ENCODE measurements at regions not wholly inside any gene's neighbourhood (a gene's known extent, or its start where the extent isn't known, plus 50 kb on each side); places are given as distances from the start of the nearest gene placed in this dataset.

DNA sequence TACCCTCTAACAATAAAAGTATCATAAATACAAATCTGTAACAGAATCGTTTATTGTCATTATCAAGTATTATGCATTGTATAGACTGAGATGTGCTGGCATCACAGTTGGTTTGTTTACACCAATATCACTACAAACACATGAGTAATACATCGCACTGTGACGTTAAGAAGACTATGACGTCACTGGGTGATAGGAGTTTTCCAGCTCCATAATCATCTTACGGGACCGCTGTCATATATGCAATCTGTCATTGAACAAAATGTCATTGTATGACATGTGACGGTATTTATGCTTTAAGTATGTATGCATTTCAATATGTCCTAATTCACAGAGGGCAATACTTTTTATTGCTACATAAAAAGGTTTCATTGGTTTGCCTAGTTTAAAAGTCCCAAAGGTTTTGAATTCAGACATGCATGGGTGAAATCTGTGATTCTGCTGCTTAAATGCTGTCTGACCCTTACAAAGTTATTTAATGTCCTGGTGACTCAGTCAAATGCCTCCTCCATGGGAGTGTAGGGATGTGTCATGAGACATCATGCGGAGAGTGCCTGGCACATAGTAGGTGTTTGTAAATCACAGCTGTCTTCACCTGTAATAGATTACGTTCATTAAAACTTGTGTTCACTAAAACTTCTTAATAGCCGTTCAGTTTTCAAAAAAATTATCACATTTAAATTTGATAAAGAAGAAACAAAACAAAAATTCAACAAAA is 160.7 kb upstream of the PDE10A start:
- Histone ChIP-seq H3K27ac (no peak overlapping the region), H3K36me3 (ENCODE audit: insufficient read depth, low read length) (no peaks in the 10 kb centered on the region), H3K9me3 (ENCODE audit: low read depth, low read length) (no peaks in the 10 kb centered on the region), H3K4me3 (no peak overlapping the region), H3K9ac (ENCODE audit: insufficient read length) (no peak overlapping the region)
- TF ChIP-seq FOXP2 (optimal IDR thresholded peaks at IDR 0.05; ENCODE audit: control extremely low read depth, extremely low read length, insufficient read depth), result no peak
- TF ChIP-seq POLR2AphosphoS5 (IDR thresholded peaks at IDR 0.05; ENCODE audit: borderline replicate concordance, low read depth, low read length), result no peak
- TF ChIP-seq EZH2 (IDR thresholded peaks at IDR 0.05), result no peak
- DNase-seq (ENCODE audit: low read depth, low spot score), result no peak

DNA sequence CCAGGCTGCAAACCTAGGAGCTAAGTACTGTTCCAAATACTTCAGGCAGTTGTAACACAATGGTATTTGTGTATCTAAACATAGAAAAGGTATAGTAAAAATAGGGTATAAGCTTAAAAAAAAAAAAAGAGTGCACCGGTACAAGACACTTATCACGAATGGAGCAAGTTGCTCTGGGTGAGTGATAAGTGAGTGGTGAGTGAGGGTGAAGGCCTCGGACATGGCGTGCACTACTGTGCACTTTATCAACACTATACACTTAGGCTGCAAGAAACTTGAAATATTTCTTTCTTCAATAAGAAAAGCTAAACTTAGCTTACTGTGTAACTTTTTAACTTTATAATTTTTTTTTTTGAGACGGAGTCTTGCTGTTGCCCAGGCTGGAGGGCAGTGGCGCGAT is 159.5 kb upstream of the PDE10A start:
- TF ChIP-seq POLR2AphosphoS5 (IDR thresholded peaks at IDR 0.05; ENCODE audit: borderline replicate concordance, low read depth, low read length), result no peak
- no peak for TF ChIP-seq FOXP2 (optimal IDR thresholded peaks at IDR 0.05; ENCODE audit: control extremely low read depth, extremely low read length, insufficient read depth)
- TF ChIP-seq EZH2 (IDR thresholded peaks at IDR 0.05), result no peak
- Histone ChIP-seq H3K9me3 (ENCODE audit: low read depth, low read length) (no peaks in the 10 kb centered on the region), H3K36me3 (ENCODE audit: insufficient read depth, low read length) (no peaks in the 10 kb centered on the region), H3K9ac (ENCODE audit: insufficient read length) (no peak overlapping the region), H3K27ac (no peak overlapping the region), H3K4me3 (no peak overlapping the region)
- no peak for DNase-seq (ENCODE audit: low read depth, low spot score)

GRCh38 chr6:165821754-165822153 is 158.7 kb upstream of the PDE10A start:
- no peaks in the 10 kb centered on the region for H3K36me3 ChIP-seq (ENCODE audit: insufficient read depth, low read length)
- TF ChIP-seq FOXP2 (optimal IDR thresholded peaks at IDR 0.05; ENCODE audit: control extremely low read depth, extremely low read length, insufficient read depth) (no peak), POLR2AphosphoS5 (IDR thresholded peaks at IDR 0.05; ENCODE audit: borderline replicate concordance, low read depth, low read length) (no peak), EZH2 (IDR thresholded peaks at IDR 0.05) (no peak)
- DNase-seq (ENCODE audit: low read depth, low spot score), result no peak
- no peak overlapping the region for H3K27ac ChIP-seq
- H3K4me3 ChIP-seq, result no peak overlapping the region
- H3K9ac ChIP-seq (ENCODE audit: insufficient read length), result no peak overlapping the region
- no peaks in the 10 kb centered on the region for H3K9me3 ChIP-seq (ENCODE audit: low read depth, low read length)

DNA sequence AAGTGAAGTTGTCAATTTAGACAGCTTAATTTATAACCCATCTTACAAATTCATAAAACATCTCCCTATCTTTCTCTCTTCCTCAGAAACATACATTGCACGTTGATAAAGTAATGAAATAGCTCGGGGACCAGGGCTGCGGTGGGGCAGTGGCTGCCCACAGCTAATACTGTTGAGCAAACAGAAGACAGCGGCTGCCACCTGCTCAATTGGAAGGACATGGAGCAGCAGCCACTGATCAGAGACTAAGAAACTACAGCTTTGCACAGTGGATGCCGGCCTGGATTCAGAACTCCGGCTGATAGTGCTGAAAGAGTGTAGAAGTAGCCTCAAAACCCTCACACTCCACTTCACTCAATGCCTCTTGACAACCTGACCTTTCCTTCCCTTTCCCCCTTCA is 157.9 kb upstream of the PDE10A start:
- H3K27ac ChIP-seq, result no peak overlapping the region
- H3K9me3 ChIP-seq (ENCODE audit: low read depth, low read length), result no peaks in the 10 kb centered on the region
- H3K4me3 ChIP-seq, result no peak overlapping the region
- H3K36me3 ChIP-seq (ENCODE audit: insufficient read depth, low read length), result no peaks in the 10 kb centered on the region
- DNase-seq (ENCODE audit: low read depth, low spot score), result no peak
- no peak overlapping the region for H3K9ac ChIP-seq (ENCODE audit: insufficient read length)
- TF ChIP-seq FOXP2 (optimal IDR thresholded peaks at IDR 0.05; ENCODE audit: control extremely low read depth, extremely low read length, insufficient read depth) (no peak), POLR2AphosphoS5 (IDR thresholded peaks at IDR 0.05; ENCODE audit: borderline replicate concordance, low read depth, low read length) (no peak), EZH2 (IDR thresholded peaks at IDR 0.05) (no peak)

- TF ChIP-seq EZH2 (IDR thresholded peaks at IDR 0.05) (no peak), FOXP2 (optimal IDR thresholded peaks at IDR 0.05; ENCODE audit: control extremely low read depth, extremely low read length, insufficient read depth) (no peak), POLR2AphosphoS5 (IDR thresholded peaks at IDR 0.05; ENCODE audit: borderline replicate concordance, low read depth, low read length) (no peak)
- H3K27ac ChIP-seq, result no peak overlapping the region
- no peak for DNase-seq (ENCODE audit: low read depth, low spot score)
- no peak overlapping the region for H3K9ac ChIP-seq (ENCODE audit: insufficient read length)
- H3K9me3 ChIP-seq (ENCODE audit: low read depth, low read length), result no peaks in the 10 kb centered on the region
- no peak overlapping the region for H3K4me3 ChIP-seq
- H3K36me3 ChIP-seq (ENCODE audit: insufficient read depth, low read length), result no peaks in the 10 kb centered on the region
Measured at GRCh38 chr6:165820407-165820806, 157.4 kb upstream of the PDE10A start.

- Histone ChIP-seq H3K9ac (ENCODE audit: insufficient read length) (no peak overlapping the region), H3K9me3 (ENCODE audit: low read depth, low read length) (no peaks in the 10 kb centered on the region), H3K27ac (no peak overlapping the region), H3K4me3 (no peak overlapping the region), H3K36me3 (ENCODE audit: insufficient read depth, low read length) (no peaks in the 10 kb centered on the region)
- DNase-seq (ENCODE audit: low read depth, low spot score), result no peak
- no peak for TF ChIP-seq FOXP2 (optimal IDR thresholded peaks at IDR 0.05; ENCODE audit: control extremely low read depth, extremely low read length, insufficient read depth)
- no peak for TF ChIP-seq EZH2 (IDR thresholded peaks at IDR 0.05)
- no peak for TF ChIP-seq POLR2AphosphoS5 (IDR thresholded peaks at IDR 0.05; ENCODE audit: borderline replicate concordance, low read depth, low read length)
Measured at GRCh38 chr6:165819394-165819793, 156.4 kb upstream of the PDE10A start.

- Histone ChIP-seq H3K4me3 (no peak overlapping the region), H3K9ac (ENCODE audit: insufficient read length) (no peak overlapping the region), H3K27ac (no peak overlapping the region), H3K36me3 (ENCODE audit: insufficient read depth, low read length) (no peaks in the 10 kb centered on the region), H3K9me3 (ENCODE audit: low read depth, low read length) (no peaks in the 10 kb centered on the region)
- TF ChIP-seq EZH2 (IDR thresholded peaks at IDR 0.05), result no peak
- no peak for TF ChIP-seq FOXP2 (optimal IDR thresholded peaks at IDR 0.05; ENCODE audit: control extremely low read depth, extremely low read length, insufficient read depth)
- no peak for TF ChIP-seq POLR2AphosphoS5 (IDR thresholded peaks at IDR 0.05; ENCODE audit: borderline replicate concordance, low read depth, low read length)
- DNase-seq (ENCODE audit: low read depth, low spot score), result no peak
Measured at GRCh38 chr6:165818200-165818599, 155.2 kb upstream of the PDE10A start.

DNA sequence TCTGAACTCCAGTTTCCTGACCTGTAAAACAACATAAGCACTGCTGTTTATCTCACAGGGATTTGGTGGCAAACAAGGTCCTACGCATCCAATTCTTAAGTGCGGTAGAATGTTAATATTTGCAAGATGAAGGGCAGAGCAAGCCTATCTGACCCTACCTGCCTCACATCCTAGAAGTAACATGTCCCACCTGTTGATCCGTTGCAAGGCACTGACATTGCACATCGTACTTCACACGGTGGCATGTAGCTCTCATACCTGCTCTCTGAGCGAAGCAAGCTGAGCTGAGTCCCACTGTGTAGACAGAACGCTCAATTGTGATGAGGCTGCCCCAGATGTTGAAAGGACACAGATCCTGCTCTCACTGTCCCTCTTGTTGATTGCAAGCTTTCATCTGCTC is 154.7 kb upstream of the PDE10A start:
- H3K9me3 ChIP-seq (ENCODE audit: low read depth, low read length), result no peaks in the 10 kb centered on the region
- H3K4me3 ChIP-seq, result no peak overlapping the region
- no peak overlapping the region for H3K27ac ChIP-seq
- DNase-seq (ENCODE audit: low read depth, low spot score), result no peak
- no peaks in the 10 kb centered on the region for H3K36me3 ChIP-seq (ENCODE audit: insufficient read depth, low read length)
- no peak for TF ChIP-seq POLR2AphosphoS5 (IDR thresholded peaks at IDR 0.05; ENCODE audit: borderline replicate concordance, low read depth, low read length)
- no peak for TF ChIP-seq EZH2 (IDR thresholded peaks at IDR 0.05)
- TF ChIP-seq FOXP2 (optimal IDR thresholded peaks at IDR 0.05; ENCODE audit: control extremely low read depth, extremely low read length, insufficient read depth), result no peak
- no peak overlapping the region for H3K9ac ChIP-seq (ENCODE audit: insufficient read length)

GRCh38 chr6:165817148-165817547 is 154.1 kb upstream of the PDE10A start:
- no peaks in the 10 kb centered on the region for H3K9me3 ChIP-seq (ENCODE audit: low read depth, low read length)
- H3K9ac ChIP-seq (ENCODE audit: insufficient read length), result no peak overlapping the region
- no peak for DNase-seq (ENCODE audit: low read depth, low spot score)
- no peak overlapping the region for H3K4me3 ChIP-seq
- H3K27ac ChIP-seq, result no peak overlapping the region
- no peaks in the 10 kb centered on the region for H3K36me3 ChIP-seq (ENCODE audit: insufficient read depth, low read length)
- TF ChIP-seq POLR2AphosphoS5 (IDR thresholded peaks at IDR 0.05; ENCODE audit: borderline replicate concordance, low read depth, low read length) (no peak), EZH2 (IDR thresholded peaks at IDR 0.05) (no peak), FOXP2 (optimal IDR thresholded peaks at IDR 0.05; ENCODE audit: control extremely low read depth, extremely low read length, insufficient read depth) (no peak)

Data from SK-N-MC (cell line).